HG03521 (cell line): ENCODE measurements at regions not wholly inside any gene's neighbourhood (a gene's known extent, or its start where the extent isn't known, plus 50 kb on each side); places are given as distances from the start of the nearest gene placed in this dataset.
"Not testable (repeated sequence)": the region's sequence is repeated elsewhere in the genome, so short reads cannot be mapped to it uniquely, and the experiment has no call there.

Experiments used
- ATAC-seq: cut with Tn5 transposase; IDR thresholded peaks from one replicate; pipeline ENCODE4 v1.9.1; 2021; ENCODE audit warnings: mild to moderate bottlenecking, moderate library complexity; ENCODE audit not compliant: unreplicated experiment

GRCh38 chr9:31535651-31536050 is 848.8 kb upstream of the ACO1 start:
- no peak for ATAC-seq

GRCh38 chr9:31536471-31536870 is 848.0 kb upstream of the ACO1 start:
- ATAC-seq = no peak

GRCh38 chr9:31541721-31542281 is 842.6 kb upstream of the ACO1 start:
- no peak for ATAC-seq

GRCh38 chr9:31542384-31543055 is 841.9 kb upstream of the ACO1 start:
- peak; percentile 99 for ATAC-seq

GRCh38 chr9:31554941-31555340 is 829.5 kb upstream of the ACO1 start:
- no peak for ATAC-seq

- ATAC-seq = no peak
These were observed 827.6 kb upstream of the ACO1 start for GRCh38 chr9:31556667-31557463.

GRCh38 chr9:31572190-31572589 is 812.3 kb upstream of the ACO1 start:
- not testable (repeated sequence) for ATAC-seq

- ATAC-seq = no peak
These were observed 810.9 kb upstream of the ACO1 start for GRCh38 chr9:31573561-31573960.

GRCh38 chr9:31574006-31574765 is 810.3 kb upstream of the ACO1 start:
- no peak for ATAC-seq

GRCh38 chr9:31582071-31582470 is 802.4 kb upstream of the ACO1 start:
- no peak for ATAC-seq

GRCh38 chr9:31582561-31582960 is 801.9 kb upstream of the ACO1 start:
- no peak for ATAC-seq

- ATAC-seq = no peak
These were observed 799.3 kb upstream of the ACO1 start for GRCh38 chr9:31585158-31585557.

- no peak for ATAC-seq
These were observed 797.3 kb upstream of the ACO1 start for GRCh38 chr9:31587146-31587545.

GRCh38 chr9:31588006-31588405 is 796.4 kb upstream of the ACO1 start:
- ATAC-seq = no peak

GRCh38 chr9:31588756-31589155 is 795.7 kb upstream of the ACO1 start:
- ATAC-seq = no peak

- no peak for ATAC-seq
These were observed 794.4 kb upstream of the ACO1 start for GRCh38 chr9:31590091-31590490.

- ATAC-seq = not testable (repeated sequence)
These were observed 787.4 kb upstream of the ACO1 start for GRCh38 chr9:31597086-31597485.

GRCh38 chr9:31597977-31598376 is 786.5 kb upstream of the ACO1 start:
- ATAC-seq = peak; percentile 63

GRCh38 chr9:31601666-31602065 is 782.8 kb upstream of the ACO1 start:
- ATAC-seq = no peak

- ATAC-seq = no peak
These were observed 779.9 kb upstream of the ACO1 start for GRCh38 chr9:31604531-31604930.

GRCh38 chr9:31605164-31605563 is 779.3 kb upstream of the ACO1 start:
- no peak for ATAC-seq
